ENCODE measurements at regions not wholly inside any gene's neighbourhood (a gene's known extent, or its start where the extent isn't known, plus 50 kb on each side); places are given as distances from the start of the nearest gene placed in this dataset.

GRCh38 chr2:189933911-189934399 is 128.6 kb downstream of the MSTN start (continued):
- no peak for TF ChIP-seq RXRA (IDR thresholded peaks at IDR 0.05; ENCODE audit: insufficient read depth, low read depth, low read length)
- TF ChIP-seq MAX (IDR thresholded peaks at IDR 0.05), result no peak
- no peak for TF ChIP-seq SP4 (IDR thresholded peaks at IDR 0.05; ENCODE audit: low read length)
- TF ChIP-seq CTBP2 (IDR thresholded peaks at IDR 0.05; ENCODE audit: borderline replicate concordance, insufficient read depth, insufficient read length, low read length), result no peak
- TF ChIP-seq CHD2 (IDR thresholded peaks at IDR 0.05; ENCODE audit: low read length), result no peak
- TF ChIP-seq CREB1 (IDR thresholded peaks at IDR 0.05), result no peak
- TF ChIP-seq MAFK (IDR thresholded peaks at IDR 0.05; ENCODE audit: low read depth, low read length), result no peak
